NCI-H1694 (cell line): ENCODE measurements at regions not wholly inside any gene's neighbourhood (a gene's known extent, or its start where the extent isn't known, plus 50 kb on each side); places are given as distances from the start of the nearest gene placed in this dataset.
"Not testable (repeated sequence)": the region's sequence is repeated elsewhere in the genome, so short reads cannot be mapped to it uniquely, and the experiment has no call there.

Source experiments
- DNase-seq: peaks from one replicate; lab custom pipeline; 2025; lab: John Stamatoyannopoulos, UW

GRCh38 chrX:25851141-25851540, 287.0 kb upstream of the MAGEB18 start:
- no peak for DNase-seq

- no peak for DNase-seq
These were observed 285.1 kb upstream of the MAGEB18 start for GRCh38 chrX:25853002-25853479.

GRCh38 chrX:25858273-25858880, 279.8 kb upstream of the MAGEB18 start:
- DNase-seq = no peak

GRCh38 chrX:25860322-25860721, 277.8 kb upstream of the MAGEB18 start:
- no peak for DNase-seq

GRCh38 chrX:25869761-25870160, 268.4 kb upstream of the MAGEB18 start:
- no peak for DNase-seq

GRCh38 chrX:25872786-25873185, 265.4 kb upstream of the MAGEB18 start:
- DNase-seq = no peak

- DNase-seq = no peak
These were observed 264.9 kb upstream of the MAGEB18 start for GRCh38 chrX:25873196-25873595.

GRCh38 chrX:25878806-25879205, 259.3 kb upstream of the MAGEB18 start:
- no peak for DNase-seq

- not testable (repeated sequence) for DNase-seq
These were observed 255.6 kb upstream of the MAGEB18 start for GRCh38 chrX:25882503-25882902.

- no peak for DNase-seq
These were observed 240.4 kb upstream of the MAGEB18 start for GRCh38 chrX:25897758-25898157.

- not testable (repeated sequence) for DNase-seq
These were observed 232.4 kb upstream of the MAGEB18 start for GRCh38 chrX:25905728-25906127.

- DNase-seq = no peak
These were observed 212.2 kb upstream of the MAGEB18 start for GRCh38 chrX:25925946-25926345.

GRCh38 chrX:25928316-25928715, 209.8 kb upstream of the MAGEB18 start:
- DNase-seq = no peak

- no peak for DNase-seq
These were observed 197.1 kb upstream of the MAGEB18 start for GRCh38 chrX:25941087-25941486.

GRCh38 chrX:25941559-25942250, 196.4 kb upstream of the MAGEB18 start:
- DNase-seq = no peak

- DNase-seq = peak; percentile 25
These were observed 169.2 kb upstream of the MAGEB18 start for GRCh38 chrX:25968920-25969319.

GRCh38 chrX:25976683-25977310, 161.3 kb upstream of the MAGEB18 start:
- DNase-seq = no peak

- DNase-seq = no peak
These were observed 139.5 kb upstream of the MAGEB18 start for GRCh38 chrX:25998687-25999086.

- no peak for DNase-seq
These were observed 130.7 kb upstream of the MAGEB18 start for GRCh38 chrX:26007462-26007861.

GRCh38 chrX:26008042-26008441, 130.1 kb upstream of the MAGEB18 start:
- DNase-seq = no peak

- no peak for DNase-seq
These were observed 129.5 kb upstream of the MAGEB18 start for GRCh38 chrX:26008691-26009090.

- DNase-seq = no peak
These were observed 118.8 kb upstream of the MAGEB18 start for GRCh38 chrX:26019386-26019785.

GRCh38 chrX:26026179-26026578, 112.0 kb upstream of the MAGEB18 start:
- DNase-seq = no peak
